Stimulated activated naive CD8-positive, alpha-beta T cell treated with anti-CD3 and anti-CD28 coated beads, Interleukin-15, Interleukin-2, amounts not matched to agents 100 ng/mL and 50 ng/mL, for 24 hours (primary cell): ENCODE measurements at regions not wholly inside any gene's neighbourhood (a gene's known extent, or its start where the extent isn't known, plus 50 kb on each side); places are given as distances from the start of the nearest gene placed in this dataset.

Experiments used
- H3K27ac Mint-ChIP-seq: one replicate; pipeline ENCODE4 v1.8.0; 2021; ENCODE audit warnings: mild to moderate bottlenecking, mixed read lengths
- H3K27me3 Mint-ChIP-seq: one replicate; pipeline ENCODE4 v1.8.0; 2021; ENCODE audit warnings: mixed read lengths
- H3K36me3 Mint-ChIP-seq: one replicate; pipeline ENCODE4 v1.8.0; 2021; ENCODE audit warnings: low read depth, mixed read lengths
- H3K4me1 Mint-ChIP-seq: one replicate; pipeline ENCODE4 v1.8.0; 2021; ENCODE audit warnings: low read depth, mixed read lengths
- H3K4me3 Mint-ChIP-seq: one replicate; pipeline ENCODE4 v1.8.0; 2021; ENCODE audit warnings: mild to moderate bottlenecking, mixed read lengths
- H3K9me3 Mint-ChIP-seq: one replicate; pipeline ENCODE4 v1.8.0; 2021; ENCODE audit warnings: mixed read lengths

DNA sequence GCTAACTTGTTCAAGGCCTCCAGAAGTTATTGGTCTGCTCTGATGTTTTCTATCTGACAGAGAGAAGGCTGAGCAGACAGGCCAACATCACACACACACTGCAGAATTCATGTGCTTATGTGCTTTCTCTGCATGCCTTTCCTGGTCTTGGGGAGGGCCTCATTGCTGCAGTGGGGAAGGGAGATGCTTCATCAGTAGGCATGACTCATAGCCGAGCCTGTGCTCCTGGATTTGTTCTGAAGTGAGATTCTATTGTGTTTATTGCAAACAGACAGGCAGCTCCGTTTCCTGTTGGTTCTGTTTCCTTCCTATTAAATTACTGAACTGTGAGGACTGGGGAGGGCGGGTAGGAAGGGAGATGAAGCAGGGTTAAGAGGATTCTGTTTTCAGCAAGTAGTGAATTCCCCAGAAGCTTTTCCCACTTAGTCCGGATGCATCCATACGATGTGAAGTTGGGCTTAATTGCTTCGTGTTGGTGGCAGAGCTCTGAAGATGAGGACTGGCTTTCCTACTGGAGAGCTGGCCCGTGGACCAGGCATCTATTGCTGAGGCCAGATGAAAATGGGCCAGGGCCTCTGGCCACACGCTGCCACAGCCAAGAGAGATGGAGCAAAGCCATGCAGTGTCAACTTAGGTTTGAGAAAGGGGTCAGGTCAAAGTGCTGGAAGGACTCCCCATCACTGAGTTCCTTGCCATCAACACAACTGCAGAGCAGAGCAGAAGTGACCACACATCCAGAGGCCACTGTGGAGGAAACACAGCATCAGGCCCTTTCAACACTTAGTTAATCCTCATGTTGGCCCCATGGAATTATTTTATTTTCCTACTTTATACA lies 179.3 kb downstream of the UTP18 start:
- Mint-ChIP-seq H3K9me3 (no peaks in the 10 kb centered on the region), H3K4me3 (no peak overlapping the region), H3K27ac (no peak overlapping the region), H3K4me1 (peaks cover 6% of the 10 kb centered on the region), H3K27me3 (no peaks in the 10 kb centered on the region), H3K36me3 (no peaks in the 10 kb centered on the region)

DNA sequence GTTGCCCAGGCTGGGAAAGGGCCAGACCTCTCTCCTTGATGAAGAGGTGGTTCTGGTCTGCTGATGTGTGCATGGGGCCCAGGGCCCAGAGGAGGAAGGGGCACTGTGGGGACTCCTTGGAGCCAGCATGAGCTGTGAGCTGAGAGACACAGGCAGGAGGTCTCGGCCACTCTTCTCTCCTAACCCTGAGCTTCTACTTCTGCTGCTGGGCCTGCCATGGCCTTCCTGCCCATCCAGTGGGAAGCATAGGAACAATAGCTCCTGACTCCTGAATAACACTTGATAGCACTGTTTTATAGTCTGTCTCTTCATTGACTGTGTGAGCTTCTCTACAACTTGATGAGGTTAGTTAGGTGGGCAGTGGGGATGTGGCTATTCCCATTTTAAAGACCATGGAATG lies 181.1 kb downstream of the UTP18 start:
- Mint-ChIP-seq H3K4me1 (peaks cover 7% of the 10 kb centered on the region), H3K27me3 (no peaks in the 10 kb centered on the region), H3K9me3 (no peaks in the 10 kb centered on the region), H3K4me3 (no peak overlapping the region), H3K27ac (no peak overlapping the region), H3K36me3 (no peaks in the 10 kb centered on the region)

DNA sequence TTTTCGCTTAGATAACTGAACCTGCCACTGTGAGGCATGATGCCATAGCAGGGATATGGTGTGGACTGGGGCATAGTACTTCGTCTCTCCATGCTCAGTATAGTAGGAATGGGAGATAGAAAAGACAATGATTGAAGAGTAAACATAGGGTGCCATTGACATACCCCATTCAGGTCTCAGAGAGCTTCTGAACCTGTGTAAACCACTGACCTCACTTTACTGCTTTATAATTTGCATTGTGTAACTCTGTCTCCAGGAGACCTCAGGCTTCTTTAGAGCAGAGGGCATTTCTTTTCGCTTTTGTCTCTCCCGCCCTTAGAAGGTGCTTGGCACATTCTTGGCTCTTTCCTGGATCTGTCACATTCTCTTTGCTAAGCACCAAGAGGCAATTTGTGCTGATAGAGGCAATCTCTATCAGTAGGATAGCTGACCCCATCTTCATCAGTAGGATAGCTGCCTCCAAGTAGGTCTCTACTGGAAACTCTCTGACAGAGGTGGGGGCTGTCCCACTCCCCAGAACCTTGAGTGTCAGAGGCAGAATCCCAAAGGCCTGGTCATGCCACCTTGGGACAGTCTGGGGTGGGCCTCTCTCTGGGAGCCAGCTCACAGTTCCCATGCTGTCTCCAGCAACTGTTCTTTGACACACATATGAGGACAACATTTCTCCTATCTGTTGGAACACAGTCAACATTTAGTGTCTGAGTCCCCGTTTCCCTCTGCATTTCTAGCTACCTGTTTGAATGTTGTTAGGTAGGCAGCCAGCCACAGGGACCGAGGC lies 181.9 kb downstream of the UTP18 start:
- H3K27me3 Mint-ChIP-seq, result no peaks in the 10 kb centered on the region
- H3K4me3 Mint-ChIP-seq, result no peak overlapping the region
- H3K4me1 Mint-ChIP-seq, result peaks cover 7% of the 10 kb centered on the region
- H3K27ac Mint-ChIP-seq, result no peak overlapping the region
- H3K36me3 Mint-ChIP-seq, result no peaks in the 10 kb centered on the region
- no peaks in the 10 kb centered on the region for H3K9me3 Mint-ChIP-seq

DNA sequence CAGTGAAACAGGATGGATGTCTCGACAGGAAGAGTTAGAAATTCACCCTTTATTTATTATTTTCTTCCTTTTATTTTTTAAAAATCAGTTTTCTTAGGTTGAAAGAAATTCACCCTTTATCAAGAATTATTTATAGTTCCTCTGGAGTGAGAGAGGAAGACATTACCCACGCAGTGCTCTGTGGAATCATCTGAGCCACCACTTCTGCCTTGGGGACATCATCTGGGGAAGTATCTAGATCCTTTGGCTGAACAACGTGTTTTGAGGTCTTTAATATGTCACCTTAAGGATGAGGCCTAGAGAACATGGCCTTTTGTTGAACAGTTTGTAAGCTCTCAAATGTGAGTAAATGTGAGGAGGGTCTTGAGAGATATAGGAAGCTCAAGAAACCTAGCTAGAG lies 183.3 kb downstream of the UTP18 start:
- H3K4me1 Mint-ChIP-seq, result peaks cover 7% of the 10 kb centered on the region
- H3K36me3 Mint-ChIP-seq, result no peaks in the 10 kb centered on the region
- H3K27me3 Mint-ChIP-seq, result no peaks in the 10 kb centered on the region
- H3K9me3 Mint-ChIP-seq, result peaks cover 6% of the 10 kb centered on the region
- no peak overlapping the region for H3K27ac Mint-ChIP-seq
- no peak overlapping the region for H3K4me3 Mint-ChIP-seq

DNA sequence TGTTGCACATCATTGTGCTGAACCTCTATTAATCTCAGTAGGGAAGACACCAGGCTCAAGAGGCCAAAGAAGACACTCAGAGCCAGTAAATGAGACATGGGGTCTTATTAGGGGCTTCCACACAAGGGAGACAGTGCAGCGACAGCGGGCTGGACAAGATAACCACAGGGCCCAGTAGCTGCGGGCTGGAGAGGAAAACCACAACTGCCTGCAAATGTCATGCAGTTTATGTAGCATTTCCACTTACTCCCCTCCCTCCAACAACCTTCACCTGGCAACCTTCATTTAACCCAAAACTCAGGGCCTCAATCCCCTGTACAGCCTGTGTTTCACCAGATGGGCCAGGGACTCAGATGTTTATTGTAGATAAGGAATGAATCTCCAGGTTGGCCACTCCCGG lies 185.6 kb downstream of the UTP18 start:
- Mint-ChIP-seq H3K4me1 (peaks cover 7% of the 10 kb centered on the region), H3K27me3 (no peaks in the 10 kb centered on the region), H3K4me3 (no peak overlapping the region), H3K9me3 (peaks cover 6% of the 10 kb centered on the region), H3K27ac (no peak overlapping the region), H3K36me3 (no peaks in the 10 kb centered on the region)

DNA sequence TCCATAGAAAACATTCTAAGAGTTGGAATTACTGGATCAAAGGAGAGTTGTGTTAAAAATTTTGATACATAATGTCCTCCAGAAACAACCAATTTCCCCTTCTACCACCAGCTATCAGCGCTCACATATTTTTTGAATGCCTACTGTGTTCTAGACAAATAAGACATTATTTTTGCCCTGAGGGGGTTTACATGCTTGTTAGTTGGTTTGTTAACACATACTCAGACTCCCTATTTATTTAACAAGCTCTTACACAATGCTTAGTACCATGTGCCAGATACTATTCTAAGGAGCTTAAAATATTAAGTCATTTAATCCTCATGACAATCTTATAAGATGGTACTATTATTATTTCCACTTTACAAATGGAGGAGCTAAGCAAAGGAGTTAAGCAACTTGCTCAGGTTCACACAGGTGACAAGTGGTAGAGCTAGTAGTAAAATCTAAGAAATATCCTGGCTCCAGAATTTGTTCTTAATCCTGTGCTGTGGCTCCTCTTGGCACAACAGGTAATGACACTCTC lies 194.2 kb downstream of the UTP18 start:
- H3K4me3 Mint-ChIP-seq, result no peak overlapping the region
- no peaks in the 10 kb centered on the region for H3K4me1 Mint-ChIP-seq
- no peaks in the 10 kb centered on the region for H3K36me3 Mint-ChIP-seq
- H3K27ac Mint-ChIP-seq, result no peak overlapping the region
- H3K9me3 Mint-ChIP-seq, result no peaks in the 10 kb centered on the region
- no peaks in the 10 kb centered on the region for H3K27me3 Mint-ChIP-seq

DNA sequence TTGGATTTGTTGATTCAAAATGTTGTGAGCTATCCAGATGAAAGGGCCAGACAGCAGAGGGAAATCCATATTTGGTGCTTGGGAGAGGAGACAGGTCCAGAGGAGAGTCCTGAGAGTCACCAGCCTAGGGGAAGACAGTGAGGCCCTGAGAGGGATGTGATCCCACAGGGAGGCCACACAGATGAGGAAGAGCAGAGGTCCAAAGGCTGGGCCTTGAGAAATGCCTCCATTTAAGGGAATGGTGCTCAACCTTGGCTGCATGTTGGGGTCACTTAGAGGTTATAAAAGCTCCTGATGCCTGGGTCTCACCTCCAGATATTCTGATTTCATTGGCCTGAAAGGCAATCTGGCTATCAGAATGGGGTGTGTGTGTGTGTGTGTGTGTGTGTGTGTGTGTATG lies 194.9 kb downstream of the UTP18 start:
- H3K36me3 Mint-ChIP-seq, result no peaks in the 10 kb centered on the region
- H3K4me3 Mint-ChIP-seq, result no peak overlapping the region
- H3K4me1 Mint-ChIP-seq, result no peaks in the 10 kb centered on the region
- H3K9me3 Mint-ChIP-seq, result no peaks in the 10 kb centered on the region
- no peaks in the 10 kb centered on the region for H3K27me3 Mint-ChIP-seq
- H3K27ac Mint-ChIP-seq, result no peak overlapping the region

DNA sequence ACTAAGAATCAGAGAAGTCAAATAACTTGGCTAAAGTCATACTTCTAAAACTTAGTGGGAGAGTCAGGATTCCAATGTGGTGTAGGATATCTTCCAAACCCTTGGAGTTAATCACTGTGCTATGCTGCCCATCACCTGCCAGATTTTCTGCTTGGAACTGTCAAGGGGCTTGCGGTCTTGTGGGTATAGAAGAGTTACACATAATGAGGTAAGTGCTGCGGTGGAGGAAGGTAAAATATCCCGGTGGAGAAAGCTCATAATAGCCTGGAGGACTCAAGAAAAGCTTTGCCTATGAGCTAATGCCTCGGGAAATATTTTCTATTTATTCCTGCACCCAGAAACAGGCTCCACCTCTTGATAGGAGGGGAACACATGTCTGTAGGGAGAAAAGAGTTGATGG lies 195.6 kb downstream of the UTP18 start:
- no peaks in the 10 kb centered on the region for H3K27me3 Mint-ChIP-seq
- H3K4me1 Mint-ChIP-seq, result no peaks in the 10 kb centered on the region
- no peak overlapping the region for H3K27ac Mint-ChIP-seq
- no peaks in the 10 kb centered on the region for H3K36me3 Mint-ChIP-seq
- H3K9me3 Mint-ChIP-seq, result no peaks in the 10 kb centered on the region
- no peak overlapping the region for H3K4me3 Mint-ChIP-seq

DNA sequence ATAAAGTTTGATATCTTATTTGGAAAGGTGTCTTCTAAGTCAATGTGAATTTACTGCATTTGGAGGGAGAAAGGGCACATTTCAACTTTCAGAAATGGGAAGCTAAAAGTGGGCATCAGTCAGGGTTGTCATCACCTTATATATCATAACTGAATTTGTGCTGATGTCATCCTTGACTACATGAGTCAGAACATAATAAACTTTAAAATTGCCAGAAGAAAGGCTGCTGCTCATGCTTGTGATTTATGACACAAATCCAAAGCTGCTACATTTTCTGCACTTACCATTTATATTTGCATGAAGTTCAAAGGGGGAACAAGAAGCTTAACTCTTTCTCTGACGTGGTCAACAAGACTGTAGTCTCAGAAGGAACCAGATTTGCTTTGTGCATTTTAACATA lies 196.6 kb downstream of the UTP18 start:
- no peaks in the 10 kb centered on the region for H3K9me3 Mint-ChIP-seq
- H3K4me1 Mint-ChIP-seq, result no peaks in the 10 kb centered on the region
- no peak overlapping the region for H3K4me3 Mint-ChIP-seq
- H3K27ac Mint-ChIP-seq, result no peak overlapping the region
- H3K36me3 Mint-ChIP-seq, result no peaks in the 10 kb centered on the region
- no peaks in the 10 kb centered on the region for H3K27me3 Mint-ChIP-seq

DNA sequence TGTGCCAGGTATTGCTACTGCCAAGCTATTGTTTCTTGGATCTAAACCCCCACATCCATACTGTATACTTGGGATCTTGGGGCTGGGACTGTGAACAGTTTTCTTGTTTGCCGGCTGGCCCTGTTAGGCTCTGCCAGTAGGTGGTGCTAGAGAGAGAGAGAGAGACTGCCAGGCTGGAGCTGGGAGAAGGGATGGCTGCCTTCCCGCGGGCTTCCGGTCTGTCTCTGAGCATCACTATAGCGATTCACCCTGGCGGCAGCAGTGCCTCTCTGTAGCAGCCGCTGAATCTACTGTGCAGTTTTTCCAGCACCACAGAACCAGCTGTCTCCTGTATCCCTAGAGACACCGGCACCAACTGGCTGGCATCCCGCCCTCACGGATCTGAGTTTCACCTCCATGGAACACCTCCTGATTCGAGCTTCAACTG lies 201.2 kb downstream of the UTP18 start:
- no peaks in the 10 kb centered on the region for H3K27me3 Mint-ChIP-seq
- no peaks in the 10 kb centered on the region for H3K9me3 Mint-ChIP-seq
- no peaks in the 10 kb centered on the region for H3K4me1 Mint-ChIP-seq
- H3K36me3 Mint-ChIP-seq, result no peaks in the 10 kb centered on the region
- H3K27ac Mint-ChIP-seq, result no peak overlapping the region
- H3K4me3 Mint-ChIP-seq, result no peak overlapping the region

DNA sequence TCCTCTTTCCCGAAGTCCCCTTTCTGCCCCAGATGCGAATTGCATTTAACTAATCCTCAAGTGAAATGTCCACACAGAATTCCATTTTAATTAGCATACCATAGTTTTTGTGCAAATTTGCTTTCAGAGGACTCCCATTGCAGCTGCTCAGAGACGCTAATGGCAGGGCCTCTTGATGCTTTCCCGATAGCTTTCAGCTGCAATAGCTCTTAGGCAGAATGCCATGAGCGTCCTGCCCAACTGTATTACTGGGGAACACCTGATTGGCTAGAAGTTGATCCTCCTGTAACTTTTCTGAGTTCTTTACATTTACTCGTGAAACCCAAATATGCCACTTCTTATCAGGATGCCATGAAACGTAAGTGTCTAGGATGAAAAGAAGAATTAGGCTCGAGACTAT lies 203.0 kb downstream of the UTP18 start:
- Mint-ChIP-seq H3K4me3 (no peak overlapping the region), H3K27me3 (no peaks in the 10 kb centered on the region), H3K4me1 (no peaks in the 10 kb centered on the region), H3K36me3 (no peaks in the 10 kb centered on the region), H3K27ac (no peak overlapping the region), H3K9me3 (no peaks in the 10 kb centered on the region)

DNA sequence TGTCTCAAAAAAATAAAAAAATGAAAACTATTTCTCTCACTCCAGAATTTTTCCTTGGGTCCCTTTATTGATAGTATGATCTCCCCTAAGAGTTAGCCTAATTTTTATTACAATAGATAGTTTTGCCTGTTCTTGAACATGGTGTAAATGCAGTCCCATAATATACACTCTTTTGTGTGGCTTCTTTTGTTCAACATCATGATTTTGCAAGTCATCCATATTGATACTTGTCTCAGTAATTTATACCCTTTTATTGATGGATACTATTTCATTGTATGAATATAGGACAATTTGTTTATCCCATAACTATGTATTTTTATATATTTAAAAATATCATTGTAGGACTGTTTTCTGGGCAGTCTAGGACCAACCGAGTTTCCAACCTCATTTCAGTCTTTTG lies 207.0 kb downstream of the UTP18 start:
- H3K27ac Mint-ChIP-seq, result no peak overlapping the region
- no peak overlapping the region for H3K4me3 Mint-ChIP-seq
- H3K9me3 Mint-ChIP-seq, result no peaks in the 10 kb centered on the region
- H3K27me3 Mint-ChIP-seq, result no peaks in the 10 kb centered on the region
- H3K4me1 Mint-ChIP-seq, result no peaks in the 10 kb centered on the region
- no peaks in the 10 kb centered on the region for H3K36me3 Mint-ChIP-seq

DNA sequence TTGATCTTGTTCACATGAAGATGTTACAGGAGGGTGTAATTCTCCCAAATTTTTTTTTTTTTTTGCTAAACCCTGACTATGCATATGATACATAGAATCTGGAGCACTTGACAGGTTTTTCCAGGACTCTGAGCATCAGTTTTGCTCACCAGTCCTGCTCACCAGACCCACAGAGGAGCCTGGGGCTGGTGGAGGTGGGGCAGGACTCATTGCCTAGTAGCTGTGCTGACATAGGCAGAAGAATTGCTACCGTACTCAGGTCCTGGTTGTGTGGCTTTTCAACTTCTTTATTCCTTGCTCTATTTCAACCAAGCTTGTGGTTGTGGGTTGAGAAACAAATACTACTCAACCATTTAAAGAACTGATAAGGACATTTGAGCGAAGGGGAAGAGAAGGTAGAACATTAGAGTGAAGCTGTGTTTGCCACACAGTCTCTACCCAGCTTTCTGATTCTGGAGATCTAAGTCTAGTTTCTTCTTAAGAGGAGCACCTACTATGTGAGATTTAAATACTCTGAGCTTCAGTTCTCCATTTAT lies 212.4 kb downstream of the UTP18 start:
- H3K36me3 Mint-ChIP-seq, result no peaks in the 10 kb centered on the region
- H3K4me1 Mint-ChIP-seq, result no peaks in the 10 kb centered on the region
- no peaks in the 10 kb centered on the region for H3K9me3 Mint-ChIP-seq
- H3K27me3 Mint-ChIP-seq, result peaks cover 8% of the 10 kb centered on the region
- H3K27ac Mint-ChIP-seq, result no peak overlapping the region
- H3K4me3 Mint-ChIP-seq, result no peak overlapping the region

DNA sequence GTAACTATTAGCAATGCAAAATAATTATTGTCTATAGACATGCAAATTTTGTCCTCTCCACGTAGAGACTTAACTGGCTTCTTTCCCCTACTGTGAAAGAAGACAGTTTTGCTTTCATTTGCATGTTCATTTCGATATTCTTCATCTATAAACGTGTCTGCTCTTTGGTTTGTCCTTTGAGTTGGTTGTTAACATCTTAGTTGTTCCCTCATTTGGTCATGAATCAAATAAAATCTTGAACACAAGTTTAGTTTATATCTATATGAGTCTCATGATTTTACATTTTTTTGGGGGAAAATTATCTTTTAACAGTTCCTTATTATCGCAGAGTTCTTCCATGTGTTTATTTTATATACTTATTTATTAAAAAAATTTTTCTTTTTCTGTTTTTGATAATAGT lies 214.4 kb downstream of the UTP18 start:
- no peaks in the 10 kb centered on the region for H3K9me3 Mint-ChIP-seq
- H3K4me3 Mint-ChIP-seq, result no peak overlapping the region
- no peak overlapping the region for H3K27ac Mint-ChIP-seq
- H3K27me3 Mint-ChIP-seq, result peaks cover 8% of the 10 kb centered on the region
- no peaks in the 10 kb centered on the region for H3K4me1 Mint-ChIP-seq
- no peaks in the 10 kb centered on the region for H3K36me3 Mint-ChIP-seq

DNA sequence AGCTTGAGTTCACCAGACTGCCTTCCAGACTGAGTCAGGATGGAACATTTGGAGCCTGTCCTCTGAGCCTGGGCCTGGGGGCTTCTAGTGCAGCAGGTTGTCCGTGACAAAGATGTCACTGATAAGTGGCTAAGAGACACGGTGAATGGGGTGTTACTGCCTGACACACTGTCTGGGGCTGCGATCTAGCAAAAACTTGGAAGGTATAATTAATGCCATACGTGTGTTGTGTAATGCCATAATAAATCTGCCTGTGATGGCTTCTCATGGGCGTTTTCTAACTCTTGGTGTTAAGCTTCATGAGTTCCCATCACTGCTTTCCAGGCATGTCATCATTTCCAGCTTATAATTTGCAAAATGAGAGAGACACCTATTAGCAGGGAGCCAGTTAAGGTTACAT lies 215.4 kb downstream of the UTP18 start:
- H3K36me3 Mint-ChIP-seq, result no peaks in the 10 kb centered on the region
- H3K4me3 Mint-ChIP-seq, result no peak overlapping the region
- H3K27ac Mint-ChIP-seq, result no peak overlapping the region
- no peaks in the 10 kb centered on the region for H3K4me1 Mint-ChIP-seq
- H3K27me3 Mint-ChIP-seq, result peaks cover 14% of the 10 kb centered on the region
- H3K9me3 Mint-ChIP-seq, result peaks cover 6% of the 10 kb centered on the region
